ENCODE measurements at regions not wholly inside any gene's neighbourhood (a gene's known extent, or its start where the extent isn't known, plus 50 kb on each side); places are given as distances from the start of the nearest gene placed in this dataset.

DNA sequence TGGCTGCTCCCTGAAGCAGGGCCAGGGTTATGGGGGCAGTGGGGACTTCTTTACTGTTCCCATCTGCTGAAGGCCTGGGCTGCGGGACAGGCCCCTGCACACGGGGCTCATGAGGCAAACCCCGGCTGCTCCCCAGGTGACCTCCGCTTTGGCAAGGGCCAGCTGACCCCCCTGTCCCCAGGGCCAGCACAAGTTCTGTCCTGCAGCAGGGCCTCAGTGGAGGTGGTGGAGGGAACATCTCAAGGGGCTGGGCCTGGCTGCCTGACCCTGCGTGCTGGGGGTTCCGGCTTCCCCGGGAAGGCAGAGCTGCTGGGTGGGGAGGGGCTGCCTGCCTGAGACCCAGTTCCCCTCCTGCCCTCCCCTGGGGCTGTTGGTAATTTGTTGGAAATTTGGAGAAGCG, 67.4 kb upstream of the RNU6ATAC start:
- H3K27ac Mint-ChIP-seq = no peak overlapping the region

GRCh38 chr9:134233022-134233421, 68.7 kb upstream of the RNU6ATAC start:
- no peak for DNase-seq (ENCODE audit: low spot score, unreplicated experiment)
- no peaks in the 10 kb centered on the region for H3K9me3 Mint-ChIP-seq (ENCODE audit: low read depth)
- no peaks in the 10 kb centered on the region for H3K4me1 Mint-ChIP-seq (ENCODE audit: low read depth)
- H3K36me3 Mint-ChIP-seq (ENCODE audit: insufficient read depth) = no peaks in the 10 kb centered on the region
- H3K27ac Mint-ChIP-seq = no peak overlapping the region
- TF ChIP-seq CTCF (IDR thresholded peaks at IDR 0.05; ENCODE audit: unreplicated experiment) = no peak
- no peak overlapping the region for H3K4me3 Mint-ChIP-seq (ENCODE audit: low read depth)
- peaks cover 14% of the 10 kb centered on the region for H3K27me3 Mint-ChIP-seq

More for the DNA sequence above, 67.4 kb upstream of the RNU6ATAC start:
- Mint-ChIP-seq H3K4me3 (ENCODE audit: low read depth) (no peak overlapping the region), H3K4me1 (ENCODE audit: low read depth) (no peaks in the 10 kb centered on the region), H3K36me3 (ENCODE audit: insufficient read depth) (no peaks in the 10 kb centered on the region), H3K9me3 (ENCODE audit: low read depth) (no peaks in the 10 kb centered on the region), H3K27me3 (peaks cover 21% of the 10 kb centered on the region)
- no peak for TF ChIP-seq CTCF (IDR thresholded peaks at IDR 0.05; ENCODE audit: unreplicated experiment)
- no peak for DNase-seq (ENCODE audit: low spot score, unreplicated experiment)

DNA sequence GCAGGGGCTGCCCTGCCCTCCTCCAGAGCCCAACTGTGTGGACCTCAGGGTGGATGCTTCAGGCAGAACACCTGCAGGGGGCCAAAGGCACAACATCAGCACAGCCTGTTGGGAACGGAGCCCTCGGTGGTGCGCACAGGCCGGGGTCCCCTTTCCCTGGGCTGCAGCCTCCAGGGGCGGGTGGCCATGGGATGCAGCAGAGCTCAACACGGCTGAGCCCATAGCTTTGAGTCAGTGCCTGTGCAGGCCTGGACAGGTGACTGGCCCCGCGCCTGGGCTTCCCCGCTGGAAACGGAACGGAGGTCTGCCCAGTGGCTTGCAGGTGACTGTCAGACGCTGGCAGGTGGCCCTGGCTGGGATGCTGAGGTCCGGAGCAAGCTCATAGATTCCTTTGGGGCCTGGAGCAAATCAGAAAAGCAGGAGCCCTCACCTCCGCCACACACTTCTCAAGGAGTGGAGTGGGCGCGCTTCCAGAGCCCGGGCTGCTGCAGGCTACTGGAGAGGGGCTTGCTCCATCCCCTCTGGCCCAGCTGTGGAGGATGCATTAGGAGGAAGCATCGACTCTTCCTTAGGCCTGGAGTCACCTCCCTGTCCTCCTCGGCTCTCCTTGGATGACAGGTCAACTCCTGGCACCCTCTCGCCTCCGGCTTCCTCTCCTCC, 69.8 kb upstream of the RNU6ATAC start:
- no peak for TF ChIP-seq CTCF (IDR thresholded peaks at IDR 0.05; ENCODE audit: unreplicated experiment)
- no peak overlapping the region for H3K27ac Mint-ChIP-seq

GRCh38 chr9:134234687-134235359, 70.5 kb upstream of the RNU6ATAC start:
- Mint-ChIP-seq H3K4me3 (ENCODE audit: low read depth) (no peak overlapping the region), H3K27me3 (peaks cover 10% of the 10 kb centered on the region), H3K9me3 (ENCODE audit: low read depth) (no peaks in the 10 kb centered on the region), H3K4me1 (ENCODE audit: low read depth) (no peaks in the 10 kb centered on the region), H3K27ac (no peak overlapping the region), H3K36me3 (ENCODE audit: insufficient read depth) (no peaks in the 10 kb centered on the region)
- no peak for TF ChIP-seq CTCF (IDR thresholded peaks at IDR 0.05; ENCODE audit: unreplicated experiment)
- DNase-seq (ENCODE audit: low spot score, unreplicated experiment) = no peak

More for the DNA sequence above, 69.8 kb upstream of the RNU6ATAC start:
- H3K27me3 Mint-ChIP-seq = peaks cover 10% of the 10 kb centered on the region
- no peak for DNase-seq (ENCODE audit: low spot score, unreplicated experiment)
- no peaks in the 10 kb centered on the region for H3K4me1 Mint-ChIP-seq (ENCODE audit: low read depth)
- H3K36me3 Mint-ChIP-seq (ENCODE audit: insufficient read depth) = no peaks in the 10 kb centered on the region
- H3K9me3 Mint-ChIP-seq (ENCODE audit: low read depth) = no peaks in the 10 kb centered on the region
- no peak overlapping the region for H3K4me3 Mint-ChIP-seq (ENCODE audit: low read depth)

- H3K36me3 Mint-ChIP-seq (ENCODE audit: insufficient read depth) = no peaks in the 10 kb centered on the region
- no peak for TF ChIP-seq CTCF (IDR thresholded peaks at IDR 0.05; ENCODE audit: unreplicated experiment)
- no peak overlapping the region for H3K4me3 Mint-ChIP-seq (ENCODE audit: low read depth)
- DNase-seq (ENCODE audit: low spot score, unreplicated experiment) = no peak
- no peaks in the 10 kb centered on the region for H3K9me3 Mint-ChIP-seq (ENCODE audit: low read depth)
- H3K27ac Mint-ChIP-seq = no peak overlapping the region
- peaks cover 6% of the 10 kb centered on the region for H3K27me3 Mint-ChIP-seq
- H3K4me1 Mint-ChIP-seq (ENCODE audit: low read depth) = no peaks in the 10 kb centered on the region
Observed at GRCh38 chr9:134235366-134235765, 71.0 kb upstream of the RNU6ATAC start.
